Kasumi-1 (cell line): ENCODE measurements at regions not wholly inside any gene's neighbourhood (a gene's known extent, or its start where the extent isn't known, plus 50 kb on each side); places are given as distances from the start of the nearest gene placed in this dataset.

Source experiments
- DNase-seq, 2 experiments: peaks; one replicate each; lab custom pipeline; 2025; lab: John Stamatoyannopoulos, UW

- no peak for DNase-seq
These were observed 86.1 kb upstream of the BZW1 start for GRCh38 chr2:200725596-200725995.

GRCh38 chr2:200728630-200729029 is 83.1 kb upstream of the BZW1 start:
- no peak for DNase-seq

DNA sequence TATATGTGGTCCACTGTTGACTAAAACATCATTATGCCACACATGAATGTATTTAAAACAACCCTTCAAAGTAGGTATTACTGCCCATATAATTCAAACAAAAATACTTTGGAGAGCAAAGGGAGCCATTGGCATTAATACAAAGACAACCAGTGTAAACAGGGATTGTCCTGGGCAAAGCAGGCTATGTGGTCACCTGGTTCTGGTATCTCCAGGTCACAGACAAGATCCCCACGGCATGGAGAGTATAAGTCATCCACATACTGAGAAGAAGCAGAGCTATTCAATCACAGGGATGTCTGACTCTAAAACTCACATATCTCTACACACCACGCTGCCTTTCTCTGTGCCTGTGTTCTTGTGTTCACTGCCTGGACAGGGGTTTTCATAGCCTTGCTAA is 81.4 kb upstream of the BZW1 start:
- DNase-seq = no peak

DNA sequence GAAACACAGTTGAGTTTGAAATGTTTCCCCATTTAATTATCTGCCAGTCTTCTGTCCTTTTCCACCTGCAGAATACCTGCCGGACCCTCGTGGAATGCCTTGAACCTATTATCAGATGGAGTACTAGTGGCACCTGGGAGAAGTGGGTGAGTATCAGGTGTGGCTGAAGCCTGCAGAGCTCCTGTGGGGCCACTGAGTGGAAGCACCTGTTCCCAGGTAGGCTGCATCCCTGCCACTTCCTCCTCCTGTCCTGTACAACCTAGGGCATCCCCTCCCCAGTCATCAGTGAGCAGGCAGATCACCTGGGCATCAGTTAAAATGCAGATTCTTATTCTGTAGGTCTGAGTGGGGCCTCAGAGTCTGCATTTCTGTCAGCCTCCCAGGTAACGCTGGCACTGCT is 80.8 kb upstream of the BZW1 start:
- no peak for DNase-seq

GRCh38 chr2:200732866-200733265 is 78.8 kb upstream of the BZW1 start:
- DNase-seq = no peak

- no peak for DNase-seq
These were observed 78.0 kb upstream of the BZW1 start for GRCh38 chr2:200733713-200734198.

GRCh38 chr2:200735061-200735460 is 76.6 kb upstream of the BZW1 start:
- no peak for DNase-seq

- DNase-seq = no peak
These were observed 75.0 kb upstream of the BZW1 start for GRCh38 chr2:200736646-200737274.

GRCh38 chr2:200737585-200737984 is 74.1 kb upstream of the BZW1 start:
- no peak for DNase-seq

GRCh38 chr2:200738590-200738989 is 73.1 kb upstream of the BZW1 start:
- DNase-seq = no peak

DNA sequence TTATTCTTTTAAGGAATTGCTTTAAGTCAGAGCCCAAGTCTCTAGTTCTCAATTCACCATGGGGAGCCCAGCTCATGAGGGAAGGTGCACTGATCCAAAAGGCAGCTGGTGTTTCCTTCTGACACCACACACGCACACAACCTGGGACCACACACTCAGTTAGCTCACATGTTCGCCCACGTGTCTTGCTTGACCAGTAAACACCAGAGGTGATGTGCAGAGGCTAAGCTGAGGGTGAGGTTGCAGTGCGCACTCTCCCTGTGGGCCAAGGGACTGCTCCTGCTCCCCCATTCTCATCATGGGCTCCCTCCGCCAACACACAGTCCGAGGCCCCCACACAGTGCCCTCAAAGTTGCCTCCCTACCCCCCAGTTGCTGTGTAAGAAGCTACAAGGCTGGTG is 70.8 kb upstream of the BZW1 start:
- no peak for DNase-seq

- no peak for DNase-seq
These were observed 70.1 kb upstream of the BZW1 start for GRCh38 chr2:200741468-200742202.

GRCh38 chr2:200742426-200742825 is 69.3 kb upstream of the BZW1 start:
- DNase-seq = no peak

DNA sequence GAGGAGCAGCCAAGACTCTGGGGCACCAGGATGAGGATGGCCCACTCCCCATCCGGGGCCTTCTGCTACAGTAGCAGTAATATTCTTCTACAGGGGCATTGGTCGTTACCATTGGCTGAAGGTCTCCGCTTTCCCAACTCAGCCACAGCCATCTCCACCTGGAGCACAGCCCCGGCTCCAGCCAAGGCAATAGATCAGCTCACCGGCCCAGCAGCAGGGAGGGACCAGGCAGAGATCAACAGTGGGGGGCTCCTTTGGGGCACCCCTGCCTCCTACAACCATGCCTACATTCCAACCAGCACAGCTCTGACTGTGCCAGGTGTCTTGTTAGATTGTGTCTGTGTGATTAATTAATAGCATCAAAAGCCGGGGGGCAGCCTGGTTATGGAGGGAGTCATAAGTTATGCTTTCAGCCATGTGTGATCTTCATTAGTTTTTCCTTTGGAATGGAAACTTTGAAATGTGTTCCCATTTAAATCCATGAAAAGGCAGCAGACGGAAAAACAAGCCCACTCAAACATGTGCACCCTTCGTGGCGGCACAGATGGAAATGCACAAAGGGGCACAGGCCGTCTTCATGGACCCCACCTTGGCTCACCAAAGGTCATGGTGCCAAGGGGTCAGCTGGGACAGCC is 68.6 kb upstream of the BZW1 start:
- no peak for DNase-seq

DNA sequence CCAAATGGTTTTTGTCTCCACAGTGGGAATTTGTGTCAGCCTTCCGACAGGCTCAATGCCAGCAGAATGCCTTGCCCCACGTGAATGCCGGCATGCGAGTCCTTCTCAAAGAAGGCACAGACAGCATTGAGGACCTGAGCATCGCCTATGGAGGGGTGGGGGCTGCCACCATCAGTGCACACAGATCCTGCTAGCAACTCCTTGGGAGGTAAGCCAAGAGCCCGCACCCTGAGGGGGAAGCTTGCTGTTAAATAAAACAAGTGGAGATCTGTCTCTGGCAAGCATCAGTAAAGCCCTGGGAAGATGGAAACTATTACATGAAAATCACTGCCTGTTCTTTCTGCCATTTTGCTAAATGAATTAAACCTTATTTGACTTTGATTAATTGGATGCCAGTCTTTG is 67.5 kb upstream of the BZW1 start:
- DNase-seq = no peak

DNA sequence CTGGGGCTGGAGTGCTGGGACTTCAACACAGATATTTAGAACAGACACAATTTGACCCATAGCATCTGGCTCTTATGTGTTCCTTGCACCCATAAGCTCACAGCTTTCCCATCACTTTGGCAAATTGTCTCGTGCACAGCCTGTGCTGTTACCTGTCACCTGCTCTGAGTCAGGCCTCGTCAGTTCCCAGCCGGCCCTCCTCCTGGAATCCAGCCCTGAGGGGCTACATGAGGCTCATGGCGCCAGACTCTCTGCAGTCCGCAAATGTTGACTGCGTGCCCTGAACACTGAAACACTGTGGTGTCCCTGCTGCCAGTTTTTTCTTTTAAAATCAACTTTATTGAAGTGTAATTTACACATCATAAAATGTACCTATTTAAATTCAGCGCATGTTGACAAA is 65.4 kb upstream of the BZW1 start:
- no peak for DNase-seq

DNA sequence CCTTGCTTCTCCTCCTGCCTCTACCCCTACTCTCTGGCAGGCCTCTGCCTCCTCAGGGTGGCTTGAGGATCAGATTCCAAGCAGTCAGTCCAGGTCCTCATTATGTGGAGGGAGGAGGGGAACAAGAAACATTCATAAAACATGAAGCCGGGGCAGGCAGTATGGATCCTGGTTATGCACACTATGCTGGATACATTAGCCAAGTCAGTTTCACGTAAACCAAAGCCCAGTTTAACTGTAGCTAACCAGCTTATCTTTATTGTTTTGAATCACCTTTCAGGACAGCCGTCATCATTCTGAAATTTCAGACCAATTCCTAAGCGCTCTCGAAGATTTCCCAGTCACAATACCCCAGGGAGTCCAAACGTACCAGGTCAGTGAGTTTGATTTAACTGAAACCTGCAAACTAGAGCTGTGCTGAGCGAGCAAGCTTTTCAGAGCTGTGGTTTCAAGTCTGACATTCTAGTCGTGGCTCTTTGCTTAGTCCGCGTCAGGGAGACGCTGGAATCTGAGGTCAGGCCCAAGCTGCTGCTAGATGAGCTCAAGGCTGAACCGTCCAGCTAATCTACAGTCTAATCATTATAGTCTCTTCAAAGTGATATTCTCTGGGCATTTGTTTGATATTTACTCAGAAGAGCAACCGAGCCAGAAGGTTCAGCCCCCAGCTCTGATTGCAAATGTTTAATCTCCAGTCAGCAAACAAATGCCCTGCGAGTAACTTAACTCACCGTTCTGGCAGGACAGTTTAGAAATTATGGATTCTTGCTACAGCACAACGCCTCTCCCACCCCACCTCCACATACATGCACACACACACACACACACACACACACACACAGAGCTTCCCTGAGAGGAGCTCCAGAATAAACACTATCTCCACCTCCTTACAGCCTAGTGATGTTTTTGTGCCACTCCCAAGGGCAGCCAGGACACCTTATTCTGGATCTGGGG is 63.8 kb upstream of the BZW1 start:
- no peak for DNase-seq

- no peak for DNase-seq
These were observed 62.9 kb upstream of the BZW1 start for GRCh38 chr2:200748779-200749178.

GRCh38 chr2:200749631-200750322 is 61.9 kb upstream of the BZW1 start:
- DNase-seq = peak; percentile 69 to 74

- no peak for DNase-seq
These were observed 61.3 kb upstream of the BZW1 start for GRCh38 chr2:200750323-200750910.

DNA sequence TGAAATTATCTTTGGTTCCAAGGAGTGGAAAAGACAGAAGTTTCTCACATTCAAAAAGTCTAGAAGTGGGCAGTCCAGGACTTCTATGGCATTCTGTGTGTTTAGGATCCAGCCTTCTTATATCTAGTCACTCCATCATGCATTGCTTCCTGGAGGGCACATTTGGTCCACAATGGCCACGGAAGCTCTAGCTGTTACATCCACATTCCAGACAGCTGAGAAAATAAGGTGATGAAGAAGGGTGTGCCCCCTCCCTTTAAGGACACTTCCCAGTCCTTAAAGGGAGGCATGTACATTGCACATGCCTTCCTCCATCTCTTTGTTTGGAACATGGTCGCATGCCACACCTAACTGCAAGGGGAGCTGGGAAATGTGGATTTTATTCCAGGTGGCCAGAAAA is 59.9 kb upstream of the BZW1 start:
- DNase-seq = no peak
